Neural cell (in vitro differentiated cells): ENCODE measurements at regions not wholly inside any gene's neighbourhood (a gene's known extent, or its start where the extent isn't known, plus 50 kb on each side); places are given as distances from the start of the nearest gene placed in this dataset.

Experiments
- H2AFZ ChIP-seq: fragments of 200-600, 300-800 bp; sonication (generic), shearing (Covaris generic); 2 replicates; pipeline ENCODE4 v1.6.0; 2014; ENCODE audit warnings: low read depth, mild to moderate bottlenecking, antibody characterized with exemption, low read length, moderate library complexity
- H3F3A ChIP-seq: fragments of 200-600 bp; shearing (Covaris generic); 2 replicates; pipeline ENCODE4 v1.6.1; 2016; ENCODE audit warnings: mild to moderate bottlenecking, moderate library complexity, mixed read lengths, antibody characterized with exemption, low read length; ENCODE audit not compliant: insufficient read depth, poor library complexity, severe bottlenecking
- H3K27ac ChIP-seq: fragments of 200-600, 300-800 bp; sonication (generic), shearing (Covaris generic); 2 replicates; pipeline ENCODE4 v1.5.1; 2014; ENCODE audit warnings: mild to moderate bottlenecking, low read length, moderate library complexity
- H3K27me3 ChIP-seq: fragments of 300-800, 200-600 bp; sonication (generic), shearing (Covaris generic); 2 replicates; pipeline ENCODE4 v1.6.0; 2014; ENCODE audit warnings: mild to moderate bottlenecking, low read depth, low read length, moderate library complexity; ENCODE audit not compliant: insufficient read depth
- H3K36me3 ChIP-seq: fragments of 300-800, 200-600 bp; sonication (generic), shearing (Covaris generic); 2 replicates; pipeline ENCODE4 v1.5.1; 2014; ENCODE audit warnings: mild to moderate bottlenecking, antibody characterized with exemption, low read length, moderate library complexity; ENCODE audit not compliant: insufficient read depth
- H3K4me2 ChIP-seq: fragments of 300-800, 200-600 bp; sonication (generic), shearing (Covaris generic); 2 replicates; pipeline ENCODE4 v1.6.0; 2014; ENCODE audit warnings: mild to moderate bottlenecking, low read length
- H3K4me3 ChIP-seq: fragments of 300-800, 200-600 bp; sonication (generic), shearing (Covaris generic); 2 replicates; pipeline ENCODE4 v1.5.1; 2014; ENCODE audit warnings: mild to moderate bottlenecking, low read length, moderate library complexity
- H3K79me2 ChIP-seq: fragments of 200-600 bp; shearing (Covaris generic); replicated peaks from 2 replicates; pipeline ENCODE4 v1.6.0; 2014; ENCODE audit warnings: mild to moderate bottlenecking, low read length, moderate library complexity; ENCODE audit not compliant: insufficient read depth
- H3K9ac ChIP-seq: fragments of 300-800, 200-600 bp; sonication (generic), shearing (Covaris generic); 2 replicates; pipeline ENCODE4 v1.6.1; 2016; ENCODE audit warnings: mild to moderate bottlenecking, low read length, mixed read lengths
- H3K9me2 ChIP-seq: fragments of 200-600 bp; shearing (Covaris generic); 2 replicates; pipeline ENCODE4 v1.6.1; 2016; ENCODE audit warnings: mild to moderate bottlenecking, low read length, mixed read lengths; ENCODE audit not compliant: insufficient read depth
- H3K9me3 ChIP-seq: fragments of 200-600, 300-800 bp; sonication (generic), shearing (Covaris generic); 2 replicates; pipeline ENCODE4 v1.6.1; 2016; ENCODE audit warnings: mild to moderate bottlenecking, mixed run types, low read length, moderate library complexity, mixed read lengths
- H4K20me1 ChIP-seq: fragments of 200-600 bp; shearing (Covaris generic); 2 replicates; pipeline ENCODE4 v1.6.1; 2016; ENCODE audit warnings: mild to moderate bottlenecking, mixed run types; ENCODE audit not compliant: insufficient read depth
- EP300 ChIP-seq: fragments of 450-650 bp; conservative IDR thresholded peaks from 2 replicates; pipeline ENCODE4 v1.6.1; 2014; ENCODE audit warnings: antibody characterized with exemption, mild to moderate bottlenecking, moderate library complexity; ENCODE audit not compliant: poor library complexity, severe bottlenecking
- EZH2 ChIP-seq: fragments of 200-600, 300-800 bp; shearing (Covaris generic), sonication (generic); IDR thresholded peaks from 2 replicates; pipeline ENCODE4 v1.6.1; 2014; ENCODE audit warnings: antibody characterized with exemption, low read length, borderline replicate concordance, mild to moderate bottlenecking; ENCODE audit not compliant: insufficient read depth, poor library complexity, severe bottlenecking
- MXI1 ChIP-seq: fragments of 450-650 bp; conservative IDR thresholded peaks from 2 replicates; pipeline ENCODE4 v1.6.1; 2014; ENCODE audit warnings: antibody characterized with exemption, mild to moderate bottlenecking; ENCODE audit not compliant: poor library complexity, severe bottlenecking
- POLR2AphosphoS5 ChIP-seq: IDR thresholded peaks from 2 replicates; pipeline ENCODE4 v1.6.1; 2012
- RAD21 ChIP-seq: fragments of 450-650 bp; conservative IDR thresholded peaks from 2 replicates; pipeline ENCODE4 v1.6.1; 2014; ENCODE audit warnings: antibody characterized with exemption, mild to moderate bottlenecking, moderate library complexity
- SMC3 ChIP-seq: fragments of 450-650 bp; conservative IDR thresholded peaks from 2 replicates; pipeline ENCODE4 v1.6.1; 2014; ENCODE audit warnings: antibody characterized with exemption, mild to moderate bottlenecking, moderate library complexity; ENCODE audit not compliant: poor library complexity
- TAF1 ChIP-seq: IDR thresholded peaks from 2 replicates; pipeline ENCODE4 v1.6.1; 2012; ENCODE audit warnings: low read depth
- TF ChIP-seq, protein P1 (sequence below): fragments of 450-650 bp; IDR thresholded peaks from 2 replicates; pipeline ENCODE4 v1.5.1; 2014; ENCODE audit warnings: antibody characterized with exemption, mild to moderate bottlenecking, moderate library complexity; ENCODE audit not compliant: poor library complexity, severe bottlenecking
- TF ChIP-seq, protein P2 (sequence below): IDR thresholded peaks from 2 replicates; pipeline ENCODE4 v1.6.1; 2012; ENCODE audit warnings: borderline replicate concordance

DNA sequence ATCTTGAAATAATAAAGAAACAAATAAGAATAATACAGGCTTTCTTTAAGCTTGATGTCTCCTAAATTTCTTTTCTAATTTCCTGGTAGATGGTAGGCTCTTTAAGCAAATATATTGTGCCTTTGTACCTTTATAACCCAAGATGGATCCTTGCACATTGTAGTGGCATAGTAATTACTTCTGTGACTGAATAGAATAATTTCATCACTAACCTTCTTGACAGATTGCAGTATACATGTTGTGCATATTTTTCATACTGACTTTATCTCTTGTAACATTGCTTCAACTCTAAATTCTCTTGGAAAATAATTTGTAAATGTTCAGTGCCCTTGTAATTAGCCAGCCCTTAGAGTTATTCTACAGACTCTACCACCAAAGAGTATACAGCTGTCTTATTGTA is 1433.8 kb upstream of the GBE1 start:
- Histone ChIP-seq H3K36me3 (no peaks in the 10 kb centered on the region), H3K9me2 (no peaks in the 10 kb centered on the region), H3F3A (no peaks in the 10 kb centered on the region), H3K9ac (no peak overlapping the region), H3K9me3 (no peaks in the 10 kb centered on the region), H3K79me2 (no peaks in the 10 kb centered on the region), H3K4me2 (no peak overlapping the region), H3K27me3 (no peaks in the 10 kb centered on the region), H4K20me1 (no peaks in the 10 kb centered on the region), H3K27ac (peak overlapping the region; percentile 45), H3K4me3 (no peak overlapping the region), H2AFZ (peak overlapping the region; percentile 18)
- peak; percentile 77 for TF ChIP-seq EP300
- no peak for TF ChIP-seq EZH2
- no peak for TF ChIP-seq SMC3
- TF ChIP-seq RAD21 = no peak
- no peak for TF ChIP-seq MXI1
- TF ChIP-seq, protein P1, sequence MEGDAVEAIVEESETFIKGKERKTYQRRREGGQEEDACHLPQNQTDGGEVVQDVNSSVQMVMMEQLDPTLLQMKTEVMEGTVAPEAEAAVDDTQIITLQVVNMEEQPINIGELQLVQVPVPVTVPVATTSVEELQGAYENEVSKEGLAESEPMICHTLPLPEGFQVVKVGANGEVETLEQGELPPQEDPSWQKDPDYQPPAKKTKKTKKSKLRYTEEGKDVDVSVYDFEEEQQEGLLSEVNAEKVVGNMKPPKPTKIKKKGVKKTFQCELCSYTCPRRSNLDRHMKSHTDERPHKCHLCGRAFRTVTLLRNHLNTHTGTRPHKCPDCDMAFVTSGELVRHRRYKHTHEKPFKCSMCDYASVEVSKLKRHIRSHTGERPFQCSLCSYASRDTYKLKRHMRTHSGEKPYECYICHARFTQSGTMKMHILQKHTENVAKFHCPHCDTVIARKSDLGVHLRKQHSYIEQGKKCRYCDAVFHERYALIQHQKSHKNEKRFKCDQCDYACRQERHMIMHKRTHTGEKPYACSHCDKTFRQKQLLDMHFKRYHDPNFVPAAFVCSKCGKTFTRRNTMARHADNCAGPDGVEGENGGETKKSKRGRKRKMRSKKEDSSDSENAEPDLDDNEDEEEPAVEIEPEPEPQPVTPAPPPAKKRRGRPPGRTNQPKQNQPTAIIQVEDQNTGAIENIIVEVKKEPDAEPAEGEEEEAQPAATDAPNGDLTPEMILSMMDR = no peak
- peak; percentile 63 for TF ChIP-seq POLR2AphosphoS5
- no peak for TF ChIP-seq TAF1
- TF ChIP-seq, protein P2, sequence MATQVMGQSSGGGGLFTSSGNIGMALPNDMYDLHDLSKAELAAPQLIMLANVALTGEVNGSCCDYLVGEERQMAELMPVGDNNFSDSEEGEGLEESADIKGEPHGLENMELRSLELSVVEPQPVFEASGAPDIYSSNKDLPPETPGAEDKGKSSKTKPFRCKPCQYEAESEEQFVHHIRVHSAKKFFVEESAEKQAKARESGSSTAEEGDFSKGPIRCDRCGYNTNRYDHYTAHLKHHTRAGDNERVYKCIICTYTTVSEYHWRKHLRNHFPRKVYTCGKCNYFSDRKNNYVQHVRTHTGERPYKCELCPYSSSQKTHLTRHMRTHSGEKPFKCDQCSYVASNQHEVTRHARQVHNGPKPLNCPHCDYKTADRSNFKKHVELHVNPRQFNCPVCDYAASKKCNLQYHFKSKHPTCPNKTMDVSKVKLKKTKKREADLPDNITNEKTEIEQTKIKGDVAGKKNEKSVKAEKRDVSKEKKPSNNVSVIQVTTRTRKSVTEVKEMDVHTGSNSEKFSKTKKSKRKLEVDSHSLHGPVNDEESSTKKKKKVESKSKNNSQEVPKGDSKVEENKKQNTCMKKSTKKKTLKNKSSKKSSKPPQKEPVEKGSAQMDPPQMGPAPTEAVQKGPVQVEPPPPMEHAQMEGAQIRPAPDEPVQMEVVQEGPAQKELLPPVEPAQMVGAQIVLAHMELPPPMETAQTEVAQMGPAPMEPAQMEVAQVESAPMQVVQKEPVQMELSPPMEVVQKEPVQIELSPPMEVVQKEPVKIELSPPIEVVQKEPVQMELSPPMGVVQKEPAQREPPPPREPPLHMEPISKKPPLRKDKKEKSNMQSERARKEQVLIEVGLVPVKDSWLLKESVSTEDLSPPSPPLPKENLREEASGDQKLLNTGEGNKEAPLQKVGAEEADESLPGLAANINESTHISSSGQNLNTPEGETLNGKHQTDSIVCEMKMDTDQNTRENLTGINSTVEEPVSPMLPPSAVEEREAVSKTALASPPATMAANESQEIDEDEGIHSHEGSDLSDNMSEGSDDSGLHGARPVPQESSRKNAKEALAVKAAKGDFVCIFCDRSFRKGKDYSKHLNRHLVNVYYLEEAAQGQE = no peak

DNA sequence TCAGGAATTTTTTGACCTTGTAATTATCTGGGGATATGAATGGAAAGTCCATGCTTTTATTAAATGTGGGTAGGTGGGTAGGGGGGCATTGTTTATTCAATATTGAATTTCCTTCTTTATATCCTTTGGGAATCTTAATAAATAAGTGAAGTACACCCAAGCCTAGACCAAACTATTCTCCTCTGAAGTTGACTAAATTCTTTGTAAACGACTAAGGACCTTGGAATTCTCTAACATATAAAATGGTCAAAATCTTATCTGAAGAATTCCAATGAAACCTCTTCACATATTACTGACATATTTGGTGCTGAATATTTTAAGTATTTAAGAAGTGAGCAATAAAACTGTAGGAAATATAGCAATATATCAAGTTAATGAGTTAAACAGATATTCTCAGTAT is 1432.1 kb upstream of the GBE1 start:
- Histone ChIP-seq H3K27ac (no peak overlapping the region), H3K79me2 (no peaks in the 10 kb centered on the region), H3K4me2 (no peak overlapping the region), H3K36me3 (no peaks in the 10 kb centered on the region), H2AFZ (no peak overlapping the region), H3F3A (no peaks in the 10 kb centered on the region), H3K27me3 (no peaks in the 10 kb centered on the region), H4K20me1 (no peaks in the 10 kb centered on the region), H3K9me2 (no peaks in the 10 kb centered on the region), H3K4me3 (no peak overlapping the region), H3K9me3 (no peaks in the 10 kb centered on the region), H3K9ac (no peak overlapping the region)
- no peak for TF ChIP-seq RAD21
- no peak for TF ChIP-seq POLR2AphosphoS5
- TF ChIP-seq EP300 = no peak
- TF ChIP-seq, protein P1 = no peak
- TF ChIP-seq SMC3 = no peak
- no peak for TF ChIP-seq MXI1
- TF ChIP-seq, protein P2 = no peak
- TF ChIP-seq EZH2 = no peak
- TF ChIP-seq TAF1 = no peak
